GM18507 (cell line): ENCODE measurements at regions not wholly inside any gene's neighbourhood (a gene's known extent, or its start where the extent isn't known, plus 50 kb on each side); places are given as distances from the start of the nearest gene placed in this dataset.

Experiments
- DNase-seq: peaks from one replicate; pipeline ENCODE4 v3.0.0; 2011; ENCODE audit warnings: low read depth; ENCODE audit not compliant: insufficient read length; ENCODE audit errors: extremely low spot score
- FAIRE-seq: peaks from 2 replicates; lab custom pipeline; 2011; peaks lifted over from hg19 to GRCh38; lab: Jason Lieb, UNC

DNA sequence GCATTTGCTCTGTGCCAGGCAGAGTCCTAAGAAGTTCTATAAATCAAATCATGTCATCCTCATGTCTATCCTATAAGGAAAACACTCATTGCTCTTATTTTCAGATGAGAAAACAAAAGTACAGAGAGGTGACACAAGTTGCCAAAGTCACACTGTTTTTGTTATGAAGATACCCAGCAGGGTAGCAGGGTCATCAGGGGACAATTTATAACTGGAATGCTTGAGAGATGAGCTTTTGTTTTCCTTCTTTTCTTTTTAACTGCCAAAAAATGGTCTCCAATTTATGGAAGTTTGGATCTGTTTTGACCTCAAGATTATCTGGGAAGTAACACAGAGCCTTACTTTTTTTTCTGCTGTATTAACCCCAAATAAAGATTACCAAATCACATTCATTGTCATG, 354.1 kb downstream of the SUCLA2 start:
- no peak for FAIRE-seq
- no peak for DNase-seq

DNA sequence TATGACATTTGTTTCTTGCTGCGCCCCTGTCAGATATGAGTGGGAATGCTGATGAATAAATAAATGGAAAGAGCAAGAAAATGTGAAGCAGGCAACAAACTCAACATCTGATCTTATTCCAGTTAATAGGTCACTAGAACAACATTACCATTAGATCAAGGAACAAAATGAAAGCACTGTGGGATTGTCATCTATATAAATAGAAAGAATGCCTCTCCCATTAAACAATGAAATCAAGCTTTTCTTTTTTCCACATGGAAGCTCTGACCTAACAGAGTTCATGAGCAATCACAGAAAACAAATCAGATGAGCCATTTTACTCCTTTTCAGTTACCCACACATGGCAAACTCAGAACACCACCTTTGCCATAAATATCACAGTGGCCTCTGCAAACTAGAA, 354.8 kb downstream of the SUCLA2 start:
- FAIRE-seq = no peak
- DNase-seq = no peak

DNA sequence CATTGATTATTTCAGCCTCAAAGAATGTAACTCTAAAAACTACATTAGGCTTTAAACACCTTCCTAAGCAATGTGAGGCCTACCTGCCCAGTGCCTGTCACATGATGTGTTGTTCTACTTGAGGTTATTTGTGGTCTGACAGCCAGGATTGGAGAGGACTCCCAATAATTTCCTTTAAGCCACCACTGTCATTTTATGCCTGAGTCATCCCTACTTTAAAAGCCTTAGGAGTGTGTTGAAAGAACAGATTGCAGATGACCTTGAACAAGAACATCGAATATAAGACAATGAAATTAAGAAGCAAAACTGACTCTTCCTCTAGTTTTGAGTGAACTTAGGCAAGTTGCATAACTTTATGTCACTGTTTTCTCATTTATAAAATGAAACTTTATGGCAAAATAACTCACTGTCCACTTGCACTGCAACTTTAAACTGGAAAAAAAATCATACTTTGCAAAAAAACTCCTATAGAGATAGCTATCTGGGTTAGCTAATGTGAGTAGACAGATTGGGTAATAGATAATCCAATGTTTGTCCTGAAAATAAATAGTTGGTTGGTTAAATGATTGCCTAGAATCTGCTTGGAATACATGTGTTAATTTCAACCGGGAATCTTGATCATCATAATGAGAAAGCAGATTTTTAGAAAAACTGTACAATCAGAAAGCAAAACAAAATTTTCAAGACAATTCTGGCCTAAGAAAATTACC, 361.2 kb downstream of the SUCLA2 start:
- no peak for FAIRE-seq

DNA sequence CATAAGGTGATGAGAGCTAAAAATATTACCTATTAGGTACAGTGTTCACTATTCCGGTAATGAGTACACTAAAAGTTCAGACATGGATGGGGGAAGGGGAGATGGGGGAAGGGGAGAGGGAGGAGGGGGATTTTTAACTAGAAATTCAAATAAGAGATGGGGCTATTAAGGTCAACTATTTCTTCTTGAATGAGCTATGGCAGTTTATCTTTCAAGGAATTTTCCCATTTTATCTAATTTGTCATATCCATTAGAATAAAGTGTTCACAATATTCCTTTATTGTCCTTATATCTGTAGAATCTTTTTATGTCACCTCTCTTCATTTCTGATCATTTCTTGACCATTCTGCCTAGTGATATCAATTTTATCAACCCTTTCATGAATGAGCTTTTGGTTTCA, 362.4 kb downstream of the SUCLA2 start:
- no peak for FAIRE-seq
- DNase-seq = no peak

More for the DNA sequence above, 361.2 kb downstream of the SUCLA2 start:
- no peak for DNase-seq

DNA sequence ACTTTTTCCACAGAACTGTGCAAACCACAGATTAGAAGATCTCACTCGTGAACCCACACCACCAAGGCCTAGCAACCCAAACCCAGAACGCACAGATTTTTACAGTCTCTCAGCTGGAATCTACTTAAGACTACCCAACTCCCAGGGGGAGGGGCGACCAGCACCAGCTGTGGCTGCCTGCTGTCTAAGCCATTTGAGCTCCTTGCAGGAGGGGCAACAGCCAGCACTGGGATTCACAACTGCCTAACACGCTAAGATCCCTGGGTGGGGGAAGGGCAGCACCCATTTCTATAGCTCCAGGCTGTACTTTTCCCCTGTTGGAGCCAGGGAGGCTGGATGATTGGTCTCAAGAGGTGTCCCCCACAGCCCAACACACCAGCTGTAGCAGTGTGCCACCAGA, 368.8 kb downstream of the SUCLA2 start:
- no peak for FAIRE-seq
- DNase-seq = no peak

DNA sequence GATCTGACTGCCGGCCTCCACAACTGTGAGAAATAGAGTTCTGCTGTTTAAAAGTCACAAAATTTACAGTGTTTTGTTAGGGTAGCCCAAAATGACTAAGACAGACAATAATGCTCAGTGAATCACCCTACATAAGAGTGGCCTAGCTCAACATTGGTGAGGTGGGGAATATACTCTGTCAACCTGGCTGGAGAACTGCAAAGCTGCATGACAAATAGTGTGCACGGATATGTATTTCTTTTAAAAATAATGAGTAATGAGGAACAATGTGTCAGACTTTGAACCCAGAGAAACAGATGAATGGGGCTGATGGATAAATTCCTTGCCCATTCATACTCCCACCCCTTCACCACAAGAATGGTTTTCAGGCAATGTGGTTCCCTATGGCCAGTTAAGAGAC, 372.4 kb downstream of the SUCLA2 start:
- FAIRE-seq = no peak
- DNase-seq = no peak

DNA sequence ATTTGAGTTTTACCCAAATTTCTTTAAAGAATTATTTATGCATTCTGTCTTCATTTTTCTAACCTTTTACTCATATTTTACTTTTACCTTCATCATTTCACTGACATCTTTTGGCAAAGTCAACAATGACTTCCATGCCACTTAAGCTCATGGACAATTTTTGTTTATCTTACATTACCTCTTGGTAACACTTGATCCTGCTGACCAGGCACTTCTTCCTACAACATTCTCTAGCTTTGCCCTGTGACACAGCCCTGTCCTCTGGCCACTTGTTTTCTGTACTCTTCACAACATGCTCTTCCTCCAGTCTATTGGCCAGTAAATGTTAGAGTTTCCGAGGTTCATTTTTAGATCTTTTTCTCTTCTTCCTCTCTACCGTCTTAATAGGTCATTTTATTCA, 377.2 kb downstream of the SUCLA2 start:
- DNase-seq = no peak

DNA sequence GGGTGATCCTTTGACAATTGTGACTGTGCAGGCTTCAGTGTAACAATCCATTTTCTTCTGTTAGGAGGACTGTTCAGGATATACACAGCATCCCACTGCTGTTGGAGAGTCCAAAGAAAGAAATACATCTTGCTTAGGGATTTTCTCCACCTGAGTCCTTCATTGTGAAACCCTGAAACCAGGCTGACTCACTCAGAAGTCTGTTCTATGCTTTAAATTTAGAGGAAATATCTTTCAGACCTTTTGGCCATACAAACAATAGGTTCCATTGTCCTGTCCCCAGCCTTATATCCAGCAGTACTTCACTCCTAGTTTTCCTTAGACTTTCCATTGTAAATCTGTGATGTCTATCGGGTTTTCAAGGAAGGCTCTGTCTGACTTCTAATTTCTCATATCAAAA, 379.1 kb downstream of the SUCLA2 start:
- DNase-seq (no peak), FAIRE-seq (no peak)

More for the DNA sequence above, 377.2 kb downstream of the SUCLA2 start:
- FAIRE-seq = no peak

DNA sequence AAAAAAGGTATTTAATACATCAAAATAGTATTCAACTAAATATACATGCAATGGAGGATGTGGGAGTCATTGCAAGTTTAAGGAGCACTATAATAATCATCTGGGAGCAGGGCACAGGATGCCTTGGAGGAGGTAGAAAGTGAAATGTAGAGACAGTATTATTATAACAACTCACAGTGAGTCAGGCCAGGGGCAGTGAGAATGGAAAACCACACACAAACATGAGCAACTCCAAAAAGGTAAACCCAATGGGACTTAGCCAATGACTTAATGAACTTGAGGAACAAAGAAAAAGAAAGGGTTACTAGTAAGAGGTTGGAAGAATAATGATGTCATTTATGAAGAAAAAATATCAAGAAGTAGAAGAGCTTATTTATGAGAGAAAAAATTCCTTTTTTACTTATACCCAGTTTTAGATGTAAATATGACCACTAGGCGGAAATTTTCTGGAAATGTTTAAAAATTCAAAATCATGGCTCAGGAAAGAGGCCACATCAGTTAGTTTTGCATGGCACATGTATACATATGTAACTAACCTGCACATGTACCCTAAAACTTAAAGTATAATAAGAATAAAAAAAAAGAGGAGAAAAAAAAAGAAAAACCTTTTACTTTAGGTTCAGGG, 389.3 kb downstream of the SUCLA2 start:
- FAIRE-seq = no peak
- DNase-seq = no peak

DNA sequence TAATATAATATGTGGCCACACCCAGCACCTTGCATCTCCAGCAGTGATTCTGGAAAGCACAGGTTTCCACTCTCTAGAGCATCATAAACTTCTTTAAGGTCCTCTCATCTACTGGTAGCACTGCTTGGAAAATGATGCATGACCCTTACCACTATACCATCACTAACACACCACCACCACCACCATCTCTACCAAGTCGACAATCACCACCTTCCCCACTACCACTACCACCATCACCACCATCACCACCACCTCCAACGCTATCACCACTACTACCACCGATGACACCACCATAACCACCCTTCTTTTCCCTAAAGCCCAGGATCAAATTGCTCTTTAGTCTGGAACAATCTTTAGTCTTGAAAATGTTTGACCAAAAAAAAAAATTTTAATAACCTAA, 390.4 kb downstream of the SUCLA2 start:
- FAIRE-seq (no peak), DNase-seq (no peak)

DNA sequence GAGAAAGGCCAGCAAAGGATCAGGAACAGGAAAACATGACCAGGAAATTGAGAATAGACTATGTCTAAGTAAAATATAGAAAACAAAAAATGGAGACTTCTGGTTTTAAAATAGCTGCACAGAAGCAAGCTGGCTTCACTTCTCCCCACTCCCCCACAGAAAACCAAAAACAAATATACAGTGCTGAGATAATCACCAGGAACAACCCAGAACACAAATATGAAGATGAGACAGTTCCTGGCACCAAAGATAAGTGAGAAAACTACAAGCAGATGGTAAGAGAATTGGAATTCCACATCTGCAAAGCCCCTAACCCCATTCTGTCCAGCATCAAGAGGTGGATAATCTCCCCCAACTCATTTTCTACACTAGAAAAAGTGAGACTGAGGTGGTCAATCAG, 397.7 kb downstream of the SUCLA2 start:
- FAIRE-seq (no peak), DNase-seq (no peak)

DNA sequence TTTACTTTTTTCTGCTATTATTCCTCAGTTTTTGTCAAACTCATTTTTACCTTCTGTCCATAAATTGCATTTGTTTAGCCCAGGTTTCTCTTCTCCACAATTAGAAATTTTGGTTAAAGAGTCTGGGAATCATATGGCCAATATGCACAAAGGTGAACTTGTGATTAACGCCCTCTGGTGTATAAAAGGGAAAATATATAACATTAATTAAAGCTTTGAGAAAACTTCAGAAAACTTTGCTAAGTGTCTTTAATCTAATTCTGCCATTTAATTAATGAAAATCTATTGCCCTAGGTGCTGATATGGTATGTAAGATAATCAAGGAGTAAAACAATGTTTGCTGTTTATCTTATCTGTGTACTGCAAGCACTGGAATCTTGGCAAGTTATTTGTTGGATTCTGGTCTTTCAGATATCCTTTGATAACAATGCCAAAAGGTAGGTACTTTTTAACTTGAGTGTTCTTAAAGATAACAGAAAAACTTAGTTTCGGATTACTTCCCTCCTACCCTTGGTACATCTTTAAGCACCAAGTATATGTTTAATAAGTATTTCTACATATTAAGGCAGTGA, 402.6 kb downstream of the SUCLA2 start:
- no peak for DNase-seq
- FAIRE-seq = no peak

DNA sequence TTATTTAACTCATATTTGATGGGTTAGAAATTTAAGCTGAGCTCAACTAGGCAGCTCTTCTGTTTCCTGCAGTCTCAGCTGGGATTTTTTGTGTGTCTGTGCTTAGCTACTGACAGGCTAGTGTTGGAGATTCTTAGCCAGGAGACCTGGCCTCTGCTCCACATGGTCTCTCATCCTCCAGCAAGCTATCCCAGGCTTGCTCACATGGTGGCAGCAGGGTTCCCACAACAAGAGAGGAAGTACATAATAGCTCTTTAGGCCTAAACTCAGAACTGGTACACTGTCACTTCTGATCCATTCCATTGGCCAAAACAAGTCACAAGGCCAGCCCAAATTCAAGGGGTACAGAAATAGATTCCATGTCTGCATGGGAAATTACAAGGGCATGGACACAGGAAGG, 406.2 kb downstream of the SUCLA2 start:
- no peak for DNase-seq
- no peak for FAIRE-seq

DNA sequence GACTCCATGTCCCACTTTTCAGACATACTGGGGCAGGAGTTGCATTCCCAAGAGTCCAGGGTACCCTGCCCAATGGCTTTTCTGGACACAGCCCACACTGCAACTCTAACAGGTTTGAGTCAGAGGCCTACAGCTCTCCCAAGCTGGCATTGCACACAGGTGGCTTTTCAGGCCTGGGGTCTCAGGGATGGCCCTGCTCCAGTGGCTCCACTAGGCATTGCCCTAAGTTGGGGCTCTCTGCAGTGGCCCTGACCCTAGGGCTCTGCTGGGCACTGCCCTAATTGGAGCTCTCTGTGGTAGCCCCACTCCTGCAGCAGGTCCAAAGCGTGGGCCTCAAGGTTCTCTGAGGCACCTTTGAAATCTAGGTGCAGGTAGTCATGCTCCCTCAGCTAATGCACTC, 408.8 kb downstream of the SUCLA2 start:
- FAIRE-seq (no peak), DNase-seq (no peak)

DNA sequence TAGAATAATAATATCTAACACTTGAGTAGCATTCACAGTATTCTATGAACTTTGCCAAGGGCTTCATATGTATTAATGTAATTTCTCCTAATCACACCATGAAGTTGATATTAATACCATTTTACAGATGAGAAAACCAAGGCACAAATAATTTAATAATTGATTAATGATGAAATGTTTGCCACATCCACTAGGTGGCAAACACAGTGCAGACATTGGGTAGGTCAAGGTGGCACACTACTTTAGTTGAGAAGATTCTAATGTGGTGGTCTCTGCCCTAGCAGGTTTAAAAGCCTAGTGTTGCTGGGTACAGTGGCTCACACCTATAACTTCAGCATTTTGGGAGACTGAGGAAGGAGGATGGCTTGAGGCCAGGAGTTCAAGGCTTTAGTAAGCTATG, 412.4 kb downstream of the SUCLA2 start:
- no peak for DNase-seq
- no peak for FAIRE-seq

DNA sequence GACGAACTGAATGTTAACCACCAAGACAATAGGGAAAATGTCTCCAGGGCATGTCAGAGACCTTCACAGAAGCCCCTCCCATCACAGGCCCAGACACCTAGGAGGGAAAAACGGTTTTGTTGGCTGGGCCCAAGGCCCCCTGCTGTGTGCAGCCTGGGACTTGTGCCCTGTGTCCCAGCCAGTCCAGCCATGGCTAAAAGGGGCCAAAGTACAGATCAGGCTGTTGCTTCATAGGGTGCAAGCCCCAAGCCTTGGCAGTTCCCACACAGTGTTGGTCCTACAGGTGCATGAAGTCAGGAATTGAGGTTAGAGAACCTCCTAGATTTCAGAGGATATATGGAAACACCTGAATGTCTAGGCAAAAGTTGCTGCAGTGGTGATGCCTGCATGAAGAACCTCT, 428.7 kb downstream of the SUCLA2 start:
- no peak for FAIRE-seq
- no peak for DNase-seq

DNA sequence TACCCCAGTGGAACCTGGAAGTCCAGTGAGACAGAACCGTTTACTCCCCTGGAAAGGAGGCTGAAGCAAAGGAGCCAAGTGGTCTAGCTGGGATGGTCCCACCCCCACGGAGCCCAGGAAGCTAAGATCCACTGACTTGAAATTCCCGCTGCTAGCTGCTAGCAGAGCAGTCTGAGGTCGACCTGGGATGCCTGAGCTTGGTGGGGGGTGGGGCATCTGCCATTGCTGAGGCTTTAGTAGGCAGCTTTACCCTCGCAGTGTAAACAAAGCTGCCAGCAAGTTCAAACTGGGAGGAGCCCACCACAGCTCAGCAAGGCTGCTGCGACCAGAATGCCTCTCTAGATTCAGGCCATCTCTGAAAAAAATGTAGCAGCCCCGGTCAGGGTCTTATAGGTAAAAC, 437.0 kb downstream of the SUCLA2 start:
- no peak for DNase-seq
- FAIRE-seq = no peak

DNA sequence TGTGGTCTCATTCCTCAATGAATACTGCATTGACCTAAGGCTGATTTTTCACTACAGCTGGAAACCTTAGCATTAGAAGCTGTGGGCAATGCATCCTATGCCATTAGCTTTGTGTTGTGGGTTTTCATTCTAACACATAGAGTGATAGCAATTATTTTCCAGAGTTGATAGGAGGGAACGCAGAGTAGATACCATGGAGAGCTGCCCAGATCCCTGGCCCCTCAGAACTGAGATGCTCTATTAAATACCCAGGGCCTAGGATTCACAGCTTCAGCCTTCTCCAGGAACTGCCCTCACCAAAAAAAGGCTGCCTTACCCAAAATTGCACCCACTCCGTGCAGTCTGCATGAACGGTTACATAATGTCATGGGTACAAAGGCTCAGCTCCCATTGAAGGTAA, 444.4 kb downstream of the SUCLA2 start:
- FAIRE-seq (no peak), DNase-seq (no peak)

DNA sequence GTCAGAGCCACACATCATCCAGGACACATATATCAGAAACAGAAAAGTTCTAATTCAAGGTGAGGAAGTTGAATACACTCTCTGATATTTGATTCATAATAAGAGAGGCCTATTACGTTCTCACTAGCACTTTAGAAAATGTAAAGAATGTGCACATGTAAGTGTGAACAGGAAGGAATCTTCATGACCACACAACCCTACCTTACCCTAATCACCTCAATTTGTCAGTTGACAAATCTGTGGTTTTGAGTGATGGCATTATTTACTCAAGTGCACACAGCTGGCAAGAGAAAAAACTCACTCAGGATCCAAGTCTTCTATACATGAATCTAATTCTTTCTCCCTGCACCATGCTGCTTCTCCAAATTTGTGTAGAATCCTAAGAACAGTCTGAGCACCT, 445.8 kb downstream of the SUCLA2 start:
- DNase-seq = no peak

DNA sequence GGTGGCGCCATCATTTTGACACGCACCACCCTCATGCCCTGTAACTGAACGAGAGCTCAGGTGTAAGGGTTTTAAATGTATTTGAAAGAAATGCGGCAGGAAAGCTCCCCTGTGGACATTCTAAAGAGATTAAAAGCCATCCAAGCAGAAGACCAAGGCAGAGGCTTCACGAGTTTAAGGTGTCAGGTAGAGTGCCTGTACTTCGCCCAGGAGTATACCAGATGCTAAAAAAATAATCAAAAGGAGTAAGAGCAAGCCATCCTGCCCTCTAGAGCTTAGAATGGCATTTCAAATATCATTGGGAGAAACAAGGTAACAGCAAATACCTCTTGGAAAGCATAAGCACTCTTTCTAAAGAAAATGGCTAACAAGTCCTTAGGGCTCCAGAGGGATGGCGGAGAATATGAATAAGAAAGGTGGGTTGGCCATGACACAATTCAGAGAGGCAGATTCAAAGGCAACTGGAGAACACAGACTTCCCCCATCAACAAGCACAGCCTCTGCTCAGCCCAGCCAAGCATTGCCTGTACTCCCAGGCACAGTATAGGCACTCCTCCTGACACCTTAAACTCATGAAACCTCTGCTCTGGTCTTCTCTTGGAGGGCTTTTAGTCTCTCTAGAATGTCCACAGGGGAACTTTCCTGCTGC, 447.6 kb downstream of the SUCLA2 start:
- DNase-seq (no peak), FAIRE-seq (no peak)

More for the DNA sequence above, 445.8 kb downstream of the SUCLA2 start:
- FAIRE-seq = no peak
